Stimulated activated CD4-positive, alpha-beta T cell treated with anti-CD3 and anti-CD28 coated beads, Interleukin-15, amount 100 ng/mL, for 24 hours (primary cell): ENCODE measurements at regions not wholly inside any gene's neighbourhood (a gene's known extent, or its start where the extent isn't known, plus 50 kb on each side); places are given as distances from the start of the nearest gene placed in this dataset.
A peak's percentile ranks its signal among the peaks of the same experiment; 100 is the strongest.

Experiments
- DNase-seq: peaks from one replicate; pipeline ENCODE4 v3.0.0-alpha.2; 2020

DNA sequence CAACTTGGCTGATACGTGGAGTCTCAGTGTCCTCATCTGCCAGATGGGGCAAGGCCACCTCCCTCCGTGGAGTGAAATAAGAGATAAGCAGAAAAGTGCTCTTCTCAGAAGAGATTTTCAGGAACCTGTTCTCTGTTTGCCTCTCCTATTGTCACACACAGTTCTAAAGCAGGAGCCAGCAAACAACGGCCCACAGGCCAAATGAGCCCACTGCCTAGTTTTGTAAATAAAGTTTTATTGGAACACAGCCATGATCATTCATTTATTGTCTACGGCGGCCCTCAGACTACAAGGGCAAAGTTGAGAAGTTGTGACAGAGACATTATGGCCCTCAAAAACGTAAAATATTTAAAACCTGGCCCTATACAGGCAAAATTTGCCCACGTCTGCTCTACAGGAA lies 256.8 kb upstream of the IGF1R start:
- DNase-seq, result no peak

DNA sequence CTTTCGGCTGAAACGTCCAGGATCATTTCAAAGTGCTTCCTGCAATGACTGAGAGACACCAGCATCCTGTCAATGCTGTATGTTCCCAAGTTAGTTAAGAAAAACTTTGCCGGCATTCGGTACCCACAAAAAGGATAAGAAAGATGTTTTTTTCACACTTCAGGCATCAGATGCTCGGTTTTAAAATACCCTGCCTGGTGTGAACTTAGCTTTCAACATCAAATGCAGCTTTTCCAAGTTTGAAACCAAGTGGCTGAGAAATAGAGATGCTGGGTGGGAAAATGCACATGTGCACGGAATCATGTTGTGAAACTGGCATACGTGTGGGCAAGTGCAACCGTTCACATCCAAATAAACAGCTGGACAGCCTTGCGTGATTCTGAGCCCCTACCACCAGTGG lies 254.9 kb upstream of the IGF1R start:
- DNase-seq, result no peak

DNA sequence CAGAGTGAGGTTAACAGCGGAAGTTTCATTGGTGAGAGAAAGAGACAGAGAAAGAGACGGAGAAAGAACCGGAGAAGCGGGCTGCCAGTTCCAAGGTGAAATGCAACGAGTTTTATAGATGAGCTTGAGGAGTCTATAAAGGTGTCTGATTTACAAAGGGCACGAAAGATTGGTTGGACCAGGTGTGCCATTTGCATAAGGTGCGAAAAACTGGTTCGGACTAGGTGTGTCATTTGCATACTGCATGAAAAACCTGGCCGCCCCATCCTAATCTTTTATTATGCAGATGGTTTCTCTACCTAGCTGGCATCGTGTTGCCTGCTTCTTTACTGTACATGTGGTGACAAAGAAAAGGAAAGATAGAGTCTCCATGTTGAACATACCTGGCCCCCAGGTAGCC lies 253.8 kb upstream of the IGF1R start:
- no peak for DNase-seq

DNA sequence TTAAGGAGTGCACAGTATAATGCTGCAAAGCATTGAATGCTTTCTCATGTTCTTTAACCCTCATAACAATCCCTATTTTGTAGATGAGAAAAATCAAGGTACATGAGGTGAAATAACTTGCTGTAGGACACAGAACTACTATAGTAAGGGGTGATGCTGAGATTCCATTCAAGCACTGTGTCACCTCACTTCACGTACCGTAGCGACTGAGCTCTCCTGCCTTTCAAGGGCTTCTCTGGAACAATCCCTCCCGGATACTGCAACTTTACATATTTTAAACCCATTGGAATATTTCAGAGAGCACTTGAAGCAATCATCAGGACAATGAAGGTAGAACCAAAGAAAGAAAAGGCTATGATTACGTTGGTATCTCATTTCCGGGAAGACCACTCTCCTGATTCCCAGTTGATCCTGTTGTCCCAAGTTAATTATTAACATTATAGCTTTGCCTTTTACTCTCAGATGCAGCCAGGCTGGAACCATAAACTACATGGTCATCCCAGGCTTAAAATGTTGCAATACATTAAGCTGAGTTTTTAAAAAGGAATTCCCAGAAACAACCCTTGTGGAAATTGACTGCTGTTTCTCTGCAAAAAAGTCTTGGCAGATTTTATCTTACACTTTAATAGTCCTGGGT lies 252.2 kb upstream of the IGF1R start:
- DNase-seq, result no peak

DNA sequence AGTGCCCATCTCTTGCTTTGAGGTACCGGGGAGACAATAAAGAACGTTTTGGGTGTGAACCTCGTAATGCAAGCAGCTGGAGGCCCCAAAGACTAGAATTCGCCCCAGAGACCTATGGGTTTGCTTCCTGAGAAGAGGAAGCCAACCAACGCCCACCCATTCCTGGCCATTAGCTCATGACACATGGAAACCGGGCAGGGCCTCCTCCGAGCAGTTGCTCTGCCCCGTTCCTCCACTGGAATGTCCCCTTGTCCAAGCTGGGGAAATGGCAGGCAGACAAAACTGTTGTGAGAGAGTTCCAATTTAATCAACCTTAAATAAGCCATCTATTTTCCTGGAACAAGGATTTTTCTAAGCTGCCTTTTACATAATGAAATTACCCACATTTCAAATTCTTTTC lies 250.9 kb upstream of the IGF1R start:
- DNase-seq, result no peak

DNA sequence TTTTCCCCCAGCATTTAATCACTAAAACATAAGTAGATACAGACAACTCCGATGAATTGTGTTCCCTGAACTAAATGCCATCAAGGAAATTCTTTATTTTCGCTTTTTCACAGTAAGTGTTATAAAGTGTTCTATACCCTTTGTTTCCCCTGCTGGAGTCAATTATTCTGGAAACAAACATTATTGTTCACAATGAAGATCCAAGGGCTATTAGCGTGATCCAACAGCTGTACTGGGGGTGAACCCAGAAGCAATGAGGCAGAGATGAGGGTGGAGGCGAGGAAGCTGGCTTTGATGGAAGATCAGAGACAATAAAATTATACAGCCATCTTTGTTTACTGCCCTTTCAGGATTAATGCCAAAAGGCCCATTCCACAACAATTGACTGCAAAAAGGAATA lies 250.3 kb upstream of the IGF1R start:
- no peak for DNase-seq

DNA sequence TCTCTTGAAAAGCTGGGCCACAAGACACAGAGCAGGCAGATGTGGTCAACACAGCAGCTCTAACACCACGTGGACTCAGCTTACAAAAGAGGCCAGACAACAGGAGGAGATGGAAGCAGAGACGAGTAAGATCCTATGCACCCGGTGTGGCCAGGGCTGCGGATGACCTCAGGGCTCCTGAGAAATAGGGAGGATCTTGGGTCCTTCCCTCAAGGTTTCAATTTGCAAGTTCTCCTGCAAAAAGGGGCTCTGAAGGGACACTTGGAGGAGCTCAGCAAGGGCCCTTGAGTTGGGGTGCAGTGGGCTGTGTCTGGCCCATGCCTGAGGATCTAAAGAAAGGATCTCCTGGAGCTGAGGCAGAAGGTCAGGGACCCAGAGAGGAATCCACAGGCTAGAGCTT lies 249.5 kb upstream of the IGF1R start:
- DNase-seq, result no peak

DNA sequence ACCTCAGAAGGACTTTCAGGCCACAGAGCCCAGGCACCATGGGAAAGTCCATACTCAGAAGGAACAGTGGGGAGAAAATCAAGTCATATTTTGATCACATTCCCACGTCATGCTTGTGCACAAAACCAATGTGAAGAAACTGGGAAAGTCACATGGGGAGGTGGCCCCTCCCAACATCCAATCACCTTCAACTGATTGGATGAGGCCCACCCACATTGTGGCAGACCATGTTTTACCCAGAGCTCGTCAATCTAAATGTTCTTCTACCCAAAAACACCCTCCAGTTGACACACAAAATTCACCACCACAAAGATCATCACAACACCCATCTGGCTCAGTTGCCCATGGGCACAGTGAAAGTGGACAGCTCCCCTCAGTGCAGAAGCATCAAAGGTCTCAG lies 248.2 kb upstream of the IGF1R start:
- no peak for DNase-seq

DNA sequence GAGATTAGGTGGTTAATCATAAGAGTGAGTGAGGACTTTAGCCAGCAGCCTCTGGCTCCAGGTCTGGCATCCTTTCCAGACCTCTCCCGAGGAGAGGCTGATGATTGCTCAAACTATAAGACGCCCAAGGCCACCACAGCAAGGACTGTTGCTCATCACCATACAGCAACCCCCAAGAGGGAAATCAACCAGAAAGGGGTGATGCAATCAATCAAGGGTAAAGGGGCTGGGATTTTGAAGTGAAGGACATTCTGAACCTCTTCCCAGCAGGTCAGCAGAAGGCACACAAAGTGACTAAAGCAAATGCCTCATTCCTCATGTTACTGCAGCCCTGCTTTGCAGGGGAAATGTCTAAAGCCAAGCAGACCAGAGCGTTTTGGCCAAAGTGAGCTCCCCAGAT lies 247.3 kb upstream of the IGF1R start:
- no peak for DNase-seq

DNA sequence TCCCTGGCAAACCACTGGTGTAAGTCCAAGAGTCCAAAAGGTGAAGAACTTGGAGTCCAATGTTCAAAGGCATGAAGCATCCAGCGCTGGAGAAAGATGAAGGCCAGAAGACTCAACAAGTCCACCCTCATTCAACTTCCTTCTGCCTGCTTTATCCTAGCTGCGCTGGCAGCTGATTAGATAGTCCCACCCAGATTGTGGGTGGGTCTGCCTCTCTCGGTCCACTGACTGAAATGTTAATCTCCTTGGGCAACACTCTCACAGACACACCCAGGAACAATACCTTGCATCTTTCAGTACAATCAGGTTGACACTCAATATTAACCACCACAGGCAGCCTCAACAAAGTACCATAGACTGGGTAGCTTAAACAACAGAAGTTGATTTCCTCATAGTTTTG lies 245.9 kb upstream of the IGF1R start:
- DNase-seq, result no peak

DNA sequence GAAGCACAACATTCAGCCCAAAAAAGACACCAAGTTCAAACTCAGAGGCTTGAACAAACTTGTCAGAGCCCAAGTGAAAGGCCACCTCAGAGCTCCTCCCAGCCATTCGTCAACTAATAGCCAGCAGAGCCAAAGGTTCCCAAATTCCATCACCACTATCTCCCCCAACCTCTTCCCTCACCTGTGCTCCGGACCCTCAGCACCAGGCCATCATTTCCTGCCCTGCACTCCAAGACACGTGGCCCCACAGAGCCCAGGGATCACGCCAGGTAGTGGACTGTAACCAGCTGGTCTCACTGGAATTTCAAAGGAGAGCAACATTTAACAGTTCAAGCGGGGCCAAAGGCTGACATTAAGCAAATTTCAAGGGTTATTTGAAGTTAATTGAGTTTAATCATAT lies 245.2 kb upstream of the IGF1R start:
- no peak for DNase-seq

DNA sequence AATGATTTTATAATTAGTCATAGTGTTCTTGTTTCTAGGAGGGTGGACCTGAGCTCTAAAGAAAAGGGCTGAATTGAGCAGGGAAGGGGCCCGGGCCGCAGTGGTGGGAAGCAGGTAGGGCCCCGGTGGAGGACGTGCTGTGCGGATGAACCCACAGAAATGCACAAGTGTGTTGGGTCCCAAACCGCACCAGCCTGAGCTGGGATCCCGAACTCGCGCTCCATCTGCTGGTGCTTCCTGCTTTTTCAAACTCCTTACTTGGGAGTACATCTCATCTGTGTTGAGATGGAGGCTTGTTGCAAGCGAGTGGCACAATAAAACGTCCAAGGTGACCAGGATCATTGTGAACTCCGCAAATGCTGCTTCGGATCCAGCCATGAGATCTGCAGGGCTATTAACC lies 244.8 kb upstream of the IGF1R start:
- no peak for DNase-seq

DNA sequence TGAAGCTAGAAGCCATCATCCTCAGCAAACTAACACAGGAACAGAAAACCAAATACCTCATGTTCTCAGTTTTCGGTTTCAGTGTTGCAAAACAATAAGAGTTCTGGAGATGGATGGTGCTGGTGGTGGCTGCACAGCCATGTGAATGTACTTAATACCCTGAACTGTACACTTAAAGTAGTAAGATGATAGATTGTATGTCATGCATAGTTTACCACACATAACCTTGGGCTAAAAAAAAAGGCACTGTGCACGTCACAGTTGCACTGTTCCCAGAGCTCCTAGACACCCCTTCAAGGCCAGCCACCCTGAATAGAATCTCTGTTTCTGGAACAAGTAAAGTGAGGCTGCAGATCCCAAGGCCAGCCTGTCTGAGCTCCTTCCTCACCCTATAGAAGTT lies 243.3 kb upstream of the IGF1R start:
- DNase-seq, result no peak

DNA sequence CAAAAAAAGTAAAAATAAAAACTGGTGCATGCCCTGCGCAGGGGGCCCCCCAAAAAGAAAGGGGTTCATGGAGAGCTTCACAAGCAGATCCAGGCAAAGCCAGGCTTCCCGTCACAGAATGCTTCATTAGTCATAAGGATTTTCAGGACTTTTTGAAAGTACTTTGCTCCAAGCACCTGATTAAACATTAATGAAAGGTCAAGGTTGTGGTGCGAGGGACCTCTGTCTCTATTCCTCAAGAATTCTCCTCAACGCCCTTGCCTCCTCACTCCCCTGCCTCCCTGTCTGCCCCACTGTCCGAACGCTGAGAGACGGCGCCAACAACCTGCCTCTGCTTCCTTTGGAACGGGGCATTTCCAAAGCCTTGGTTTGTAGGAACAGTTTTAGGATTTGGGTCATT lies 240.1 kb upstream of the IGF1R start:
- no peak for DNase-seq

DNA sequence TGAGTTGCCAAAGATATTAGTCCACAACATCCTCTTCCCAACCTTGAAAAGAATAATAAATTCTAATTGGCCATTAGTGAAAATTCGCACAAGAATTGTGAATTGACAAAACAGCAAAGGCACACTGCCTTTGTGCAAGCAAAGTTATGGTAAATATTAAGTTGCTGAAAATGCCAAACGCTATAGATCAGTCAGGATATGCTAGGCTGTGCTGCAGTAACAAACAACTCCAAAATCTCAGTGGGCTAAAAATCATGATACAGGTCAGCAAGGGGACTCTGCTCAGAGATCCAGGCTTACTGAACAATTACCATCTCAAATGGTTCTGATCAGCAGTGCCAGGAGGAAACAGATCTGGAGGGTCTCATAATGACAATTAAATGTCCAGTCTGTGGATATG lies 238.0 kb upstream of the IGF1R start:
- DNase-seq, result no peak

DNA sequence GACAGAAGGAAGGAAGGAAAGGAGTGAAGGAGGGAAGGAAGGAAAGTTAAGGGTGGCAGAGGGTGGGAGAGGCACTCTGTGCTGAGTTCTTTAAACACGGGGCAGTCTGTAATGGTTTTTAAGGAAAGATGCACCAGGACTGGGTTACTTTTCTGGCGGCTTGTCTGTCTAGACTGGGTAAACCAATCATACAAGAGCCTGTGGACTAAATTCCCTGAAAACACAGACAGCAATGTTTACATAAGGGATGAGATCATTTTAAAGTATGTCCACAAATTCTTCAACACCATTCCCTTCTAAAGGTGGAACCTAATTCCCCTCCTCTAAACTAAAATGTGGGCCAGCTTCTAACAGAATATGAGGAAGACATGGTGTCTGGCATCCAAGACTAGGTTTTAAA lies 235.5 kb upstream of the IGF1R start:
- no peak for DNase-seq

DNA sequence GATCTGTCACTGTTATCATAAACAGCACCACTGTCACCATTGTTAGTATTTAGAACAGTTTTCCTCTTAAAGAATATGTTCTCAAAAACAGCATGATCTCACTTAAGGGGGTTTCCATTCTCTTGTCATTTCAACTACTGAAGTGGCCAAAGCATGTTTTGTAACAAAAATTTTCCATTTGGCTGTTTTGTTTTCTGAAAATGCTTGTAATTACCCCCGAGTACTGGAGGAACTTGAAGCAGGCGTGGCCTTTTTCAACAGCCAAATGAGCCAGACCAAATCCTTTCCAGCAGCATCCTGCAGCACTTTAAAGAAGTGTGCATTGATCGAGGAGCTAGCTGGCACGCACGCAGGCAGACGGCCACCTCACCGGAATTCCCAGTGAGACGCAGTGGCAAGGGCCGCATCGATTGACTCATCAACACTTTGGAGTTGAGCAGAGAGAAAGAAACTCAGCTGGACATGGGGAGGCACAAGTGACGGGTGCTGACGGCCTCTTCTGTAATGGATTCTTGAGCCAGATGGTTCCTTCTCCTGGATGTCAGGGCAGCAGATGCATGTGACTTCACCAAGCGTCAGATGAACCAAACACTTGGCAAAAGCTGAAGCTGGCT lies 234.3 kb upstream of the IGF1R start:
- DNase-seq, result no peak

DNA sequence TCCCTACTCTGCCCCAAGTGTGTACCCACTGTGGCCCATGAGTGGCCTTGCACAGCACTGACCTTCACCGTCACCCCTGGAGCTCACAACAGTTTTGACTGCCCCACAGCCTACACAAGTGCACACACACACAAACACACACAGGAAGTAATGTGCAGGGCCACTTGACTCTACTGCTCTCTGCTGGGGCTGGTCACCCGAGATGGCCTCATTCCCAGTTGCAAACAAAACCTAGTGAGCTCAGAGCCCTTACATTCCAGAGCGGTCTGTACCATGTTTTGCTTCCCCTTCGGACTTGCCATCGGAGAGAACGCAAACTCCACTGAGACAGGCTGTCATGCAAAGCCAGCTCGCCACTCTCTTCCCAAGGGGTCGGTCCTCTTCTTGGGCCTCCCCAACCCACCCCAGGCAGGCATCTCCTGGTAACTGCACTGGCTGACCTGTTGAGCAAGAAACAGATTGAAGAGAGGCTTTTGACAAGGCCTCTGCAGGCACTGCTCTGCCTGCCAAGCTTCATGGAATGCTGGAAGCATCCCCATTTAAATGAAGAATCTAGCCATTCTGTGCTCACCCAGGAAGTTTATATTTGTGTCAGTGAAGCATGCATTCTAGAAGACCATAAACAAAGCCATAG lies 232.0 kb upstream of the IGF1R start:
- no peak for DNase-seq

DNA sequence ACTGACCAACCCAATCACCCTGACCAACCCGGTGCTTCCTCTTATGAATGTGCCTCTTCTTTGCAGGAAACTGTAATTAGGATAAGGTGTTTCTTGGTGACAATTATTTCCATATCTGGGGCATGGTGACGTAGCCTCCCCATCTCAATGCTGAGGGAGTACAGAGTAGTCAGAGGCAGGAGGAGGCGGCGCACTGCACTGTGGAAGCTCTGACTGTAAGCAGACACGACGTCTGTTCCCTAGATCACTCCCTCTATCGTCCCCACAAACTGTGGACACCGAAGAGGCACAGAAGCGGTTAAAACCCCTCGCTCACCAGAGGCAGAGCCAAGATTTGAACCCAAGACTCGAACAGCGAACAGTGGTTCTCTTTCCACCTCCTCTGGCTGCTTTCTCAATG lies 231.0 kb upstream of the IGF1R start:
- DNase-seq, result no peak

DNA sequence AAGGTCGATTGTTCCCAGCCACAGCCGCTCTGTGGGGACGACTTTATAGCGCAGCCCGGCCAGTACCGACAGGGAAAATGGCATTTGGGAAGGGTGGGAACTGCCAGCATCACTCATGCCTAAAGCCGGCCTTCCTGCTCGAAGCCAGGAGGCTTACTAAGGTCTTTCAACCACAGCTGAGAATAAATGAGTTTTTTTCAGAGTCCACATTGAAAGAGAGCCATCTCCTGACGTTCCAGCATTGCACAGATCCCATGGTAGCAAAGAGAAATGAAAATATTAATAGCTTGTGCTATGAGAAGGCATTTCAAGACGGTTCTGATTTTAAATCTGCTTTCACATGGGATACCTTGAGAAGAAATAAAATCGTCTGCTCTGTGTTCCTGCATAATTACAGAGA lies 230.2 kb upstream of the IGF1R start:
- DNase-seq, result no peak

DNA sequence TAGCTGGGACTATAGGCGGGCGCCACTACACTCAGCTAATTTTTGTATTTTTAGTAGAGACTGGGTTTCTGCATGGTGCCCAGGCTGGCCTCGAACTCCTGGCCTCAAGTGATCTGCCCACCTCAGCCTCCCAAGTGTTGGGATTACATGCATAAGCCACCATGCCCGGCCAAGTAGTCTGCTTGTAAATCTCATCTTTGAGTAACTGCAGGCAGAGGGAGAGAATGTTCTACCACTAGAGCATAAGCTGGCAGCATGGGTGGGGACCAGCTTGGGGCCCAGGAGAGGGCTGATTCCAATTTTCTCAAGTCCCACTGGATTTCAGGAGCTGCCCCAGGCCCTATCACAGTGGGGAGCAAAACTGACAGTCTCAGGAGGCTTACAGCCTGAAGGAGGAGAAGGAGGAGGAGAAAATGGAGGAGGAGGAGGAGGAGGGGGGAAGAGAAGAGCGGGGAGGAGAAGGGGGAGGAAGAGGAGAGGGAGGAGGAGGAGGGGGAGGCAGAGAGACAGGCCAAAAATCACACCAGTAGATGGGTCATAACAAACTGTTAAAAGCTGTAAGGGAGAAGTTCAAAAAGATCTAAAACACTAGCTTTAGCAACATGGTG lies 229.1 kb upstream of the IGF1R start:
- no peak for DNase-seq

DNA sequence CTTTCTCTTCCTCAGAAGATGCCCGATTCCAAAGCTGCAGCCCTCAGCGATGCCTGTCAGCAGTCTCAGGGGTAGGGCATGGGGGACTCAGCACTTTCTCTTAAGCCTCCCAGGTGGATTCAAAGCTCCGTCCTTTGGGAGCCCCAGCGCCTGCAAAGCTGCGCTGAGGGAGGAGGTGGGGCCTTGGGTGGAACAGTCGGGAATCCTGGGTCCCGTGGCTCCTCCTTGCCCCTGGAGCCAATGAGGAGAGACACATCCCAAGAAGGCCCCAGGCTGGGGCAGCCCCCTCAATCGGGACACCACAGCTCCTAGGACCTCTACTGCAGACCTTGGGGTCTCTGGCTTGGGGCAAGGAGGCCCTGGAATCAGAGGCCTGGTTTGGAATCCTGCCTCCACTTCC lies 227.5 kb upstream of the IGF1R start:
- peak; percentile 5 for DNase-seq

DNA sequence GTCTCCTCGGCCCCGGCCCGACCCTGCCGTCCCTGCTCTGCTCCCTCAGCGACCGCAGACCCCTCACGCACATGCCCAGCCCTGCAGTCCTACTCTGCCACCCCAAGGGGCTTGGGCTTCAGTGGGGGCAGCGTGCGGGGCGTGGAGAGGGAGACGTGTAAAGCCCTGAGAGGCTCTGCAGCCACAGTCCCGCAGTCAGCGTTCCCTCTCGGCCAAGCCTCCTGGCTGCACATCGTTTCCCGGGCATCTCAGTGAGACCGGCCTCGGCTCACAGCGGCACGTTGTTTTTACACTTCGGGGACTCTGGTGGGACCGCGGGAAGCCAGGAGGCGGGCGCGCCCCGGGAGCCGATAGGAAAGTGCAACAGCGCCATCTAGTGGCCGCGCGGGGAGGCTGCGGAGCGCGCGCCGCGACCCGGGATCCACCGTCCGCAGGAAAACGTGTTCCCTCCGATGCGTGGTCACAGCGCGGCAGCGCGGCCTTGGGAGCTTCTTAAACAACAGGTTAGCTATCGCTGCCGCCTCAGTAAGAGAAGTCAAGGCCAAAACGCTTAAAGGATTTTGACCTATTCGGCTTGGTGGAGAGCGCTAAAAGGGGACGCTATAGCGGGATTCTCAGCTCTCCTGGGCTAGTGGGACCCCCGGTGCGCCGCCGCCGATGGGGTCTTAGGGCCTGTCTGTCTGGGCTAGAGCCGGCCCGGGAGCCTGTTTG lies 226.8 kb upstream of the IGF1R start:
- DNase-seq, result peak; percentile 76

DNA sequence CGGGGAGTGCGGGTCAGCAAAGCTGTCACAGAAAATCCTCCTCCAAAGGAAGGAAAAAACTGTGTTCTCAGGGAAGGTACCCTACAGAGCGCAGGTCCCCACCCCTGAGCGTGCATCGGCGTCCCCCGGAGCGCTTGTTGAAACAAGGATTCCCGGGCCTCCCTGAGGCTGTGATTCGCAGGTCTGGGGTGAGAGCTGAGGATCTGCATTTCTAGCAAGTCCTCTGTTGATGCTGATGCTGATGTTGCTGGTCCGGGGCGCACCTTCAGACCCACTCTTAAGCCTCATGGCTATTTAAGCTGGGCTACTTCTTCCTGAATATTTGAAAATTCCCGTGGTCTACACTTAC lies 226.2 kb upstream of the IGF1R start:
- no peak for DNase-seq
